Aorta (tissue), 5 donors: ENCODE measurements at regions not wholly inside any gene's neighbourhood (a gene's known extent, or its start where the extent isn't known, plus 50 kb on each side); places are given as distances from the start of the nearest gene placed in this dataset.

ENCODE experiments used
- ATAC-seq: fragments of 200-7000 bp; cut with Tn5 transposase; one replicate; pipeline ENCODE4 v1.9.1; 2022; ENCODE audit warnings: moderate library complexity; ENCODE audit not compliant: low FRiP score
- DNase-seq, 2 donors: peaks; one replicate each; pipeline ENCODE4 v3.0.0-alpha.2; 2020
- H3K27ac ChIP-seq, 2 donors: one replicate each; pipeline ENCODE4 v1.5.1; 2013; ENCODE audit warnings: low read length in 2 of 2, mild to moderate bottlenecking in 2 of 2, moderate library complexity in 2 of 2, control low read depth in 1 of 2, inconsistent platforms in 1 of 2, low read depth in 1 of 2
- H3K27me3 ChIP-seq, 2 donors: one replicate each; pipeline ENCODE4 v1.6.1; 2013; ENCODE audit warnings: control low read depth in 1 of 2, low read length in 1 of 2, mild to moderate bottlenecking in 1 of 2, moderate library complexity in 1 of 2; ENCODE audit not compliant: insufficient read depth in 2 of 2, control insufficient read depth in 1 of 2
- H3K36me3 ChIP-seq, 2 donors: one replicate each; pipeline ENCODE4 v1.6.1; 2013; ENCODE audit warnings: control low read depth in 1 of 2, low read length in 1 of 2, mild to moderate bottlenecking in 1 of 2; ENCODE audit not compliant: insufficient read depth in 2 of 2, control insufficient read depth in 1 of 2
- H3K4me1 ChIP-seq, 2 donors: one replicate each; pipeline ENCODE4 v1.6.1; 2013; ENCODE audit warnings: low read length in 2 of 2, control low read depth in 1 of 2, mild to moderate bottlenecking in 1 of 2, moderate library complexity in 1 of 2; ENCODE audit not compliant: insufficient read depth in 2 of 2, control insufficient read depth in 1 of 2
- H3K4me3 ChIP-seq, 2 donors: one replicate each; pipeline ENCODE4 v1.5.1; 2013; ENCODE audit warnings: low read length in 2 of 2, control low read depth in 1 of 2, mild to moderate bottlenecking in 1 of 2
- H3K9me3 ChIP-seq: one replicate; pipeline ENCODE4 v1.6.1; 2013; ENCODE audit warnings: mild to moderate bottlenecking, low read length; ENCODE audit not compliant: control insufficient read depth
- WGBS, 2 donors: extraction: QIAGEN DNeasy Blood & Tissue Kit; methylation state at CpG; one replicate each; pipeline ENCODE4 v1.1.7; 2013; 5-methylcytosine and 5-hydroxymethylcytosine counted together
- intact Hi-C, 2 donors: fragments of 100-400 bp; cut with DNase I; formaldehyde crosslinking; loops; one replicate each; pipeline versions ENCODE4 v1.14.2 to v1.15.0; 2022
- donor health status: healthy with polysubstance abuse.
- donor health status: Bipolar disorder and iron deficiency.
- donor health status: DM: no; HTN: no; CAD: no.
- donor health status: DM: no; HTN: no; CAD: no.
- donor health status: DM: yes; HTN: yes; CAD: no.

DNA sequence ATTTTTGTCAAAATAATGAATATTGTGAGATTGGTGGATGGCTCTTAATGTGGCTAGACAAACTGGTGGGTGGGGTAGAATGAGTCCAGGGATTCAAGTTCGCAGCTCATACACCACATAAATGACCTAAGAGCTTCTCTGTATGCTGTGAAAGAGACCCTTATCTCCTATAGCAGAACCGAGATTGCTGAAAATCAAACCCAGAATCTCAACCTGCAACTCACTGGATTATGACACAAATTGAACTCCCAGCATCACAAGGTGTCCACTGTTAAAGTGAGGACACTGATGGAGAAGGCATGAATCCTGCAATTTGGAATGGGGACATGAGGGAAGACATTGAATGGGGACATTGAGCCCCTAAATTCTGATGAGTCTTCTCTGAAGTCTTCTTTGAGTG is 51.3 kb upstream of the CNKSR3 start:
- H3K9me3 ChIP-seq = no peaks in the 10 kb centered on the region
- no peaks in the 10 kb centered on the region for H3K4me1 ChIP-seq
- no peaks in the 10 kb centered on the region for H3K36me3 ChIP-seq
- no peak overlapping the region for H3K27ac ChIP-seq
- DNase-seq (no peak), ATAC-seq (no peak)
- no peak overlapping the region for H3K4me3 ChIP-seq
- intact Hi-C loops = no loop called here
- H3K27me3 ChIP-seq = no peaks in the 10 kb centered on the region
- WGBS, 2 donors = 95 to 98% methylated on average over 2 of the region's 2 CpGs

DNA sequence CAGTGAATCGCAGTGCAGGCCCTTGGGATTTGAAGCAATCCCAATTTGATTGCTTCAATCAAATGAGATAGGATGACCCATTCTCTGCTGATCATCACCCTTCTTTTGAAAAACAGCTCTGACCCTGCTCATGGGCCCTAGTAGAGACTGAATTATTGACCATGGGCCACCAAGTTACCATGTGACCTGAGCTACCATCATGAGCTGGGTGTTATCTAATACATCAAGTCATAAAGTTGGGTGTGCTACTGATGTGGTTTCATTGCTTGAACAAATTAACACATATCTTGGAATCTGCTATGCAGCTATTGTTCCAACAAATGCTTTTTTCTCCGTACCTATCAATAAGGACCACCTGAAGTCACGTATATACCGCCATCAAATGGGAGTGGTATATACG is 54.8 kb upstream of the CNKSR3 start:
- no peak for DNase-seq

DNA sequence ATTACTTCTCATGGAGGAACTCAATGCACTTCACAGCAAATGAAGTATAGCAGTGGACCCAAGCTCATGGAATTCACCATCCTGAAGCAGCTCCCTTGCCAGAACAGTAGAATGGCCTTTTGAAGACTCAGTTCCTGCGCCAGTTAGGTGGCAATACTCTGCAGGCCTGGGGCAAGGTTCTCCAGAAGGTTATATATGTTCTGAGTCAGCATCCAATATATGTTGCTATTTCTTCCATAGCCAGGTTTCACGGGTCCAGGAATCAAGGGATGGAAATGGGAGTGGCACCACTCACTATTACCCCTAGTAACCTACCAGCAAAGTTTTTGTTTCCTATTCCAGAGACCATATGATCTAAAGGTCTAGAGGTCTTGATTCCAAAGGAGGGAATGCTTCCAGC is 56.4 kb upstream of the CNKSR3 start:
- intact Hi-C loops = no loop called here
- Histone ChIP-seq H3K27me3 (no peaks in the 10 kb centered on the region), H3K36me3 (no peaks in the 10 kb centered on the region), H3K4me1 (no peaks in the 10 kb centered on the region), H3K27ac (no peak overlapping the region), H3K4me3 (no peak overlapping the region), H3K9me3 (no peaks in the 10 kb centered on the region)
- DNase-seq = no peak
- ATAC-seq = no peak
- WGBS, 2 donors = 92 to 93% methylated on average over 2 of the region's 2 CpGs

More for the DNA sequence above, 54.8 kb upstream of the CNKSR3 start:
- H3K9me3 ChIP-seq = no peaks in the 10 kb centered on the region
- ATAC-seq = no peak
- no peak overlapping the region for H3K27ac ChIP-seq
- intact Hi-C loops = no loop called here
- WGBS, 2 donors = 97 to 100% methylated on average over 5 of the region's 5 CpGs
- H3K27me3 ChIP-seq = no peaks in the 10 kb centered on the region
- H3K36me3 ChIP-seq = no peaks in the 10 kb centered on the region
- no peaks in the 10 kb centered on the region for H3K4me1 ChIP-seq
- H3K4me3 ChIP-seq = no peak overlapping the region

DNA sequence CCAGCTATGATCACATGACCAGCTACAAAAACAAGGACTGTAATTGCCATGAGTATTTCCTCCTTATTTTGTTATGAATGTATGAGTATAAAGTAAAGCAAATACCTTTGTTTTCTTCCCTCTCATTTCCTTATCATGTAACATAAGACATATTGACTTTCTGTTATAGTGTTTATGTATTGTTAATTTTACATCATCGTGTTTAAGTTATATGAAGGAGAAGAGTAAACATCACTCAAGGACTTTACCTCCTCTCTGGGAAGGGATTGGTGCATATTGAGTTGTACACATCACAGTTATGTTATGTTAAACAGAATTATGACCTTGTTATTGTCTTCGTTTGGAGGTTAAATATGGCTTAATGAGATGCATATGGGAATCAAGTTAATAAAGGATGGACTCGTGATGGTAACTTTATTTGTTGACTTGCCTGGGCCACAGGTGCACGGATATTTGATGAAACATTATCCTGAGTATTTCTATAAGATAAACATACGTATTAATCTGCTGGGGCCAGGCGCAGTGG is 57.3 kb upstream of the CNKSR3 start:
- Histone ChIP-seq H3K36me3 (no peaks in the 10 kb centered on the region), H3K4me3 (no peak overlapping the region), H3K27me3 (no peaks in the 10 kb centered on the region), H3K27ac (no peak overlapping the region), H3K9me3 (no peaks in the 10 kb centered on the region), H3K4me1 (no peaks in the 10 kb centered on the region)
- intact Hi-C loops = no loop called here
- DNase-seq = no peak
- WGBS, 2 donors = 92 to 94% methylated on average over 6 of the region's 6 CpGs
- no peak for ATAC-seq

DNA sequence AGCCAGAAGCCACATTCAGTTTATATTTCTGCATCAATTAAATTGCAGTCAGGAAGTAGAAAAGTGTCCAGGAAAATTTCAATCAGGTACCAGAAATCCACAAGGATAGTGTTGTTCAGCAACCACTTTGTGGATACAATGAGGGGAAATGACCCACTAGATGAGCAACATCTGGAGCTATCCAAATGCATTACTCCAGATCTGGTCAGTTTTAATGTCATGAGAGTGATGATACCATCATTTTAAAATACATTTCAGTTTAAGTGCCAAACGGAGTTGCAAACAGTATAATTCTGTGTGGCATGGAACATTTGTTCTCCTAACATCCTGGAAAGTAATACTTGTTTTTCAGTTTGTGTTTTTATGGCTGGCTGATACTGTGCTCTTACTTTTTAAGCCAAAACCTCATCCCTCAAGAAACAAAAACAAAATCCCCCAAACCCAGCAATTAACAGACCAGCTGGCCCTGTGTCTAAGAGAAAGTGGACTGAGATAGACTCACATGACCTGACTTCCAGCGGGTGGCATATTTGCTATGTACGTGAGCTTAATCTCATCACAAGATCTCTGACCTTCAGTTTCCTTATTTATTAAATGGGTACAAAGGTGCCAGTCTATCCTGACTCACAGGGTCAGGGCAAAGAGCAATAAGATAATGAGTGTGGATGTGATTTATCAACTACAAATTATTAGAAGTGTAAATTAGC is 58.8 kb upstream of the CNKSR3 start:
- H3K36me3 ChIP-seq = no peaks in the 10 kb centered on the region
- ATAC-seq (no peak), DNase-seq (no peak)
- no peaks in the 10 kb centered on the region for H3K9me3 ChIP-seq
- H3K4me1 ChIP-seq = no peaks in the 10 kb centered on the region
- no peak overlapping the region for H3K4me3 ChIP-seq
- 53 to 59% methylated on average over 3 of the region's 3 CpGs for WGBS, 2 donors
- intact Hi-C loops = no loop called here
- H3K27ac ChIP-seq = no peak overlapping the region
- H3K27me3 ChIP-seq = no peaks in the 10 kb centered on the region

DNA sequence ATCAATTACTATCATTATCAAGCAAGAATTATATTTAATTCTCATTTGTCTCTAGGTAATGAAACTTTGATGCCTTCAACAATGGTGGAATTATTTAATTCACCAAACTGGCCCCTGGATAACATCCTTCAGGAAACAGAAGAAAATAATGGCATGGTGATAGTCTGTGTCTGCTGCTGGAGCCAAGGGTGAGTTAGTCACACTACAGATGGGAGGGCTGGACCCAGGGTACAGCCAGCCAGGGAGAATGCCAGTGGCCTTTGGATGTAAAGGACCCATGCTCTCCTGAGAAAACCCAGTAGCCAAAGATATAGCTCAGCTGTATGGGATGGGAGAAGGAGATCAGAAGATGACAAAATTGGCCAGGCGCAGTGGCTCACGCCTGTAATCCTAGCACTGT is 60.0 kb upstream of the CNKSR3 start:
- DNase-seq = no peak
- ATAC-seq = no peak
- Histone ChIP-seq H3K27ac (no peak overlapping the region), H3K9me3 (no peaks in the 10 kb centered on the region), H3K4me1 (no peaks in the 10 kb centered on the region), H3K27me3 (no peaks in the 10 kb centered on the region), H3K36me3 (no peaks in the 10 kb centered on the region), H3K4me3 (no peak overlapping the region)
- WGBS, 2 donors = 90 to 99% methylated on average over 2 of the region's 2 CpGs
- intact Hi-C loops = no loop called here

DNA sequence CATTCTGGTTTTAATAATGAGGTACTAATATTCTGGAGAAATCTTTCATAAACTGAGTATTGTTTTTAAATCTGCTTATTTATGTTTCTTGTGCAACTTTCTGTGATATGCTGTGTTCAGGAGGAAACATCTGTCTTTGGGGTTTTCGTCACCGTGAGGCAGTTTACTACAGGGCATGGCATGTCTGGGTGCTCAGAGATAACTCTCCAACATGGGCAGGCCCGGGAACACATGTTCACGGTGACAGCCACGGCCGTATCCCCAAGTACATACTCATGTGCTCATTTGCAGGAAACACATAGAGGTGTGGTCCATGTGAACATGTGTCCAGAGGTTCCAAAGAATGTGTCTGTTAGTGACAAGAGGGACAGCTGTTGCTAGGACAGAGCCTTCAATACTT is 62.1 kb upstream of the CNKSR3 start:
- DNase-seq (no peak), ATAC-seq (no peak)
- Histone ChIP-seq H3K4me1 (no peaks in the 10 kb centered on the region), H3K27ac (no peak overlapping the region), H3K27me3 (no peaks in the 10 kb centered on the region), H3K9me3 (no peaks in the 10 kb centered on the region), H3K36me3 (no peaks in the 10 kb centered on the region), H3K4me3 (no peak overlapping the region)
- WGBS, 2 donors = 79 to 80% methylated on average over 6 of the region's 6 CpGs
- intact Hi-C loops = no loop called here

DNA sequence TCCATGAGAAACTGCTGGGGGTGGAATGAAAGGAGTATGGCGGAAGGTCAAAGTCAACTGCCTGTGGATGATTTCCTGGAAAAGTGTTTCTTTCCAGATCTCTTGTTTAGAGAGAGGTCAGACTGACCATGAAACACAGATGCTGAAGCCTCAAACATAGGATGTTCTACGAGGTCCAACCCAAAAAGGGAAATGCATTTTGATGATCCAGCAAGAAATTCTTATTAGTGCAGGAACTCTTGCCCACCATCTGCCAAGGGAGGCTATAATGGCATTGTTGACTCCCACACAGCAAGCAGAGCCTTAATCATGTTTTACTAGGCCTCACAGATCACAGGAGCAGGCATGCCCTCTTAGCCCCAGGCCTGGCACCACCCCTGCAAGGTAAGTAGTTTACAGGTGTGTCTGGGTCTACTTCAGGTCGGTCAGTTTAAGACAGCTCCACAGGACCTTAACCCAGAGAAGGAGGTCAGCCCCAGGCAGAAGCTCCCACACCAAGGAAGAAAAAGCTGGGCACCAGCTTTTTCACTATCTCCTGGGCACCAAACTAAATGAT is 67.6 kb upstream of the CNKSR3 start:
- DNase-seq (no peak), ATAC-seq (no peak)
- intact Hi-C loops = no loop called here
- no peaks in the 10 kb centered on the region for H3K27me3 ChIP-seq
- H3K9me3 ChIP-seq = peaks cover 1% of the 10 kb centered on the region
- H3K27ac ChIP-seq = no peak overlapping the region
- H3K4me3 ChIP-seq = no peak overlapping the region
- WGBS, 2 donors = 95% methylated on average over 3 of the region's 3 CpGs
- H3K4me1 ChIP-seq = no peaks in the 10 kb centered on the region
- H3K36me3 ChIP-seq = no peaks in the 10 kb centered on the region

DNA sequence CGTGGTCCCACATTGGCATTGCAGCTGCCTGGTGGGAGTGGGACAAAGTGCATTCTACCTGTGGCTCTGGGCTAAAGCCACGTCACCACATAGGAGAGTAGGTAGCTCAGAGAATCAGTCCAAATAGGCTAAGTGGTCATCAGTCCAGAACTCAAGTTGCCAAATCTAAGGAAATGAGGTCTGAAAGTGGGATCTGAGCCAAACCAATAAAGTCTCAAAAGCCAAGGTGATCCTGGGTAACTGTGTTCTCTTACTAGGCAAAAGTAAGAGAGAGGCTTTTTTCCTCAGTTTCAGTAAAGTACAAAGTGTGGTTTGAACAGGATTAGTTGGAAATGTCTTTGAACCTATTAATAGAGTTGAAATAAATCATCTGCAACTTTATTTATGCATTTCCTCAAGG is 68.6 kb upstream of the CNKSR3 start:
- WGBS, 2 donors = 70 to 83% methylated on average over 2 of the region's 2 CpGs
- H3K27ac ChIP-seq = no peak overlapping the region

More for the DNA sequence above, 68.6 kb upstream of the CNKSR3 start:
- Histone ChIP-seq H3K36me3 (no peaks in the 10 kb centered on the region), H3K27me3 (no peaks in the 10 kb centered on the region), H3K4me1 (no peaks in the 10 kb centered on the region), H3K4me3 (no peak overlapping the region), H3K9me3 (peaks cover 1% of the 10 kb centered on the region)
- intact Hi-C loops = no loop called here
- ATAC-seq = no peak
- DNase-seq = no peak
